Right lobe of liver (tissue), 6 donors: ENCODE measurements at regions not wholly inside any gene's neighbourhood (a gene's known extent, or its start where the extent isn't known, plus 50 kb on each side); places are given as distances from the start of the nearest gene placed in this dataset.

Source experiments
- ATAC-seq, 4 donors: fragments of 200-7000 bp; cut with Tn5 transposase; one replicate each; pipeline ENCODE4 v1.9.1; 2020; ENCODE audit warnings: mild to moderate bottlenecking in 4 of 4, moderate library complexity in 4 of 4
- DNase-seq, 3 donors: peaks; one replicate each; pipeline ENCODE4 v3.0.0-alpha.2; 2020
- H3K27ac ChIP-seq, 3 donors: fragments of 200-600 bp; one replicate each; pipeline ENCODE4 v1.8.0; 2022
- H3K27me3 ChIP-seq, 2 donors: fragments of 200-600 bp; one replicate each; pipeline ENCODE4 v1.8.0; 2022
- H3K36me3 ChIP-seq, 4 donors: fragments of 200-600 bp; sonication (generic) in 1 of 4; one replicate each; pipeline versions ENCODE4 v1.5.1 to v1.8.0; 2017 to 2022; ENCODE audit warnings: control low read depth in 1 of 4
- H3K4me1 ChIP-seq, 4 donors: fragments of 200-600 bp; sonication (generic) in 1 of 4; one replicate each; pipeline versions ENCODE4 v1.5.1 to v1.8.0; 2017 to 2022; ENCODE audit warnings: control low read depth in 1 of 4
- H3K4me3 ChIP-seq, 3 donors: fragments of 200-600 bp; one replicate each; pipeline ENCODE4 v1.8.0; 2022
- H3K9me3 ChIP-seq, 4 donors: fragments of 200-600 bp; sonication (generic) in 1 of 4; one replicate each; pipeline versions ENCODE4 v1.5.1 to v1.8.0; 2017 to 2022; ENCODE audit warnings: control low read depth in 1 of 4
- POLR2A ChIP-seq: fragments of 450-650 bp; IDR thresholded peaks from one replicate; pipeline ENCODE4 v1.6.1; 2017; ENCODE audit warnings: antibody characterized with exemption, mild to moderate bottlenecking
- WGBS: methylation state at CpG from one replicate; pipeline ENCODE4 v1.1.6; 2018; ENCODE audit warnings: low coverage, low lambda C conversion rate; ENCODE audit not compliant: insufficient coverage; ENCODE audit errors: missing lambda C conversion rate; 5-methylcytosine and 5-hydroxymethylcytosine counted together
- intact Hi-C, 2 donors: fragments of 100-400 bp; cut with DNase I; formaldehyde crosslinking; loops; one replicate each; pipeline versions ENCODE4 v1.11.2 to v1.14.1; 2022
- TF ChIP-seq, protein P1 (sequence below), 4 donors: fragments of 200-600 bp in 3 of 4; fragments of 450-650 bp in 1 of 4; IDR thresholded peaks; one replicate each; pipeline versions ENCODE4 v1.5.1 to v1.8.0; 2016 to 2022; ENCODE audit warnings: antibody characterized with exemption in 4 of 4, mild to moderate bottlenecking in 2 of 4
- donor health status: DM: no; HTN: yes; CAD: no.
- donor health status: DM: no; HTN: no; CAD: no.
- donor health status: DM: no; HTN: no; CAD: no.
- donor health status: DM: no; HTN: yes; CAD: no.
- donor health status: DM: no; HTN: yes; CAD: no.

DNA sequence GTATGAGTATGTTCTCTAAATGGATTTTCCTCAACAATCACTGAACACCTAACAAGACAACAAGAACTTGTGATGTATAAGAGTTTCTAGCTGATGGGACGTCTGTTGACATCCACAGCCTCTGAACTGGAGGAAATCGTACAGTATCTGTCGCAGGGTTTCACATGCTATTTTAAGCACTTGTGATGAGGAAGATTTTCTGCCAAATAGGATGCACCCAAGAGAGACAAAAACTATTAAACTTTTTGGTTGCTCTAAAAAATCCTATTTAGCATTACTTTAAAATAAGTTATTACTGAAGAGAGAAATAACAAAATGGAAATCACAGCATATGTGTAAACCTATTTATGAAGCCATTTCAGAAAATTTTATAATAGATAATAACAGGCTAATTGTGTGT, 356.1 kb upstream of the SLC7A11 start:
- Histone ChIP-seq H3K4me3 (no peak overlapping the region), H3K4me1 (peaks cover 0 to 11% (median 2%) of the 10 kb centered on the region in 4 donors), H3K27me3 (no peaks in the 10 kb centered on the region), H3K27ac (no peak overlapping the region), H3K9me3 (no peaks in the 10 kb centered on the region), H3K36me3 (no peaks in the 10 kb centered on the region)
- 40% methylated on average over 3 of the region's 3 CpGs for WGBS
- ATAC-seq (no peak), DNase-seq (no peak)
- intact Hi-C loops = no loop called here
- TF ChIP-seq, protein P1, sequence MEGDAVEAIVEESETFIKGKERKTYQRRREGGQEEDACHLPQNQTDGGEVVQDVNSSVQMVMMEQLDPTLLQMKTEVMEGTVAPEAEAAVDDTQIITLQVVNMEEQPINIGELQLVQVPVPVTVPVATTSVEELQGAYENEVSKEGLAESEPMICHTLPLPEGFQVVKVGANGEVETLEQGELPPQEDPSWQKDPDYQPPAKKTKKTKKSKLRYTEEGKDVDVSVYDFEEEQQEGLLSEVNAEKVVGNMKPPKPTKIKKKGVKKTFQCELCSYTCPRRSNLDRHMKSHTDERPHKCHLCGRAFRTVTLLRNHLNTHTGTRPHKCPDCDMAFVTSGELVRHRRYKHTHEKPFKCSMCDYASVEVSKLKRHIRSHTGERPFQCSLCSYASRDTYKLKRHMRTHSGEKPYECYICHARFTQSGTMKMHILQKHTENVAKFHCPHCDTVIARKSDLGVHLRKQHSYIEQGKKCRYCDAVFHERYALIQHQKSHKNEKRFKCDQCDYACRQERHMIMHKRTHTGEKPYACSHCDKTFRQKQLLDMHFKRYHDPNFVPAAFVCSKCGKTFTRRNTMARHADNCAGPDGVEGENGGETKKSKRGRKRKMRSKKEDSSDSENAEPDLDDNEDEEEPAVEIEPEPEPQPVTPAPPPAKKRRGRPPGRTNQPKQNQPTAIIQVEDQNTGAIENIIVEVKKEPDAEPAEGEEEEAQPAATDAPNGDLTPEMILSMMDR (IDR thresholded peaks at IDR 0.05) = no peak
- TF ChIP-seq POLR2A = no peak

DNA sequence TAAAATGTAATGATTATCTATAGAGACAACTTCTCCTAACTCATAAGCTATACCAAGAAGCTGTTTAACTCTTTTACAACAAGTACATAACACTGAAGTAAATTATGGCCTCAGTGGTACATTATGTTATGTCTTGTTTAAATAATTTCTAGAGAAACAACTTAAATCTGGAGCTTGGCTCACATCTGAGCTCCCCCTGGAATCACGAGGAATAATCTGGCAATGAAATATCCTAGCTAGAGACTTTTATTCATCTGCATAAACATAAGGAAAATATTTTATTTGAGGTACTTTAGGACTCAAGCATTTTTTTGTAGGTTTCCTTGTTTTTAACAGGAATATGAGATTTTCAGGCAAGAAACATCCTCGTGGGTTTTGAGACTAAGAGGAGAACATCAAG, 354.7 kb upstream of the SLC7A11 start:
- WGBS = 39% methylated on average over 2 of the region's 2 CpGs
- H3K9me3 ChIP-seq = no peaks in the 10 kb centered on the region
- H3K27ac ChIP-seq = peak overlapping the region in 1 of 3 donors; percentile 2
- H3K4me1 ChIP-seq = peaks cover 0 to 11% (median 2%) of the 10 kb centered on the region in 4 donors
- intact Hi-C loops = no loop called here
- no peaks in the 10 kb centered on the region for H3K36me3 ChIP-seq
- H3K27me3 ChIP-seq = no peaks in the 10 kb centered on the region
- ATAC-seq (no peak), DNase-seq (no peak)
- no peak overlapping the region for H3K4me3 ChIP-seq
- TF ChIP-seq POLR2A = no peak
- TF ChIP-seq, protein P1 (IDR thresholded peaks at IDR 0.05) = no peak

- Histone ChIP-seq H3K4me1 (peaks cover 0 to 11% (median 2%) of the 10 kb centered on the region in 4 donors), H3K9me3 (no peaks in the 10 kb centered on the region), H3K4me3 (no peak overlapping the region), H3K27me3 (no peaks in the 10 kb centered on the region), H3K36me3 (no peaks in the 10 kb centered on the region), H3K27ac (peak overlapping the region in 1 of 3 donors; percentile 2)
- no peak for TF ChIP-seq POLR2A
- TF ChIP-seq, protein P1 (IDR thresholded peaks at IDR 0.05) = no peak
- WGBS = 46% methylated on average over 4 of the region's 4 CpGs
- intact Hi-C loops = no loop called here
- DNase-seq (peak in 1 of 3 donors; percentile 53), ATAC-seq (peak; percentile 93 to 95 (median 94))
These were observed 353.7 kb upstream of the SLC7A11 start for GRCh38 chr4:138595731-138596460.

GRCh38 chr4:138595171-138595570, 353.0 kb upstream of the SLC7A11 start:
- no peak overlapping the region for H3K27ac ChIP-seq
- 84% methylated on average over 2 of the region's 2 CpGs for WGBS
- TF ChIP-seq, protein P1 (IDR thresholded peaks at IDR 0.05) = no peak
- TF ChIP-seq POLR2A = no peak
- no peaks in the 10 kb centered on the region for H3K9me3 ChIP-seq
- ATAC-seq (no peak), DNase-seq (no peak)
- intact Hi-C loops = no loop called here
- H3K4me3 ChIP-seq = no peak overlapping the region
- H3K36me3 ChIP-seq = no peaks in the 10 kb centered on the region
- H3K4me1 ChIP-seq = peaks cover 0 to 11% (median 2%) of the 10 kb centered on the region in 4 donors
- H3K27me3 ChIP-seq = no peaks in the 10 kb centered on the region
